H7 (cell line): ENCODE measurements at regions not wholly inside any gene's neighbourhood (a gene's known extent, or its start where the extent isn't known, plus 50 kb on each side); places are given as distances from the start of the nearest gene placed in this dataset.
A peak's percentile ranks its signal among the peaks of the same experiment; 100 is the strongest.

ENCODE experiments used
- DNase-seq: peaks from one replicate; pipeline ENCODE4 v3.0.0; 2012
- H3K27me3 ChIP-seq: 2 replicates; pipeline ENCODE4 v1.6.0; 2011; ENCODE audit warnings: mild to moderate bottlenecking, low read length; ENCODE audit not compliant: control insufficient read depth, insufficient read depth
- H3K36me3 ChIP-seq: replicated peaks from 2 replicates; pipeline ENCODE4 v1.5.1; 2011; ENCODE audit warnings: low read length; ENCODE audit not compliant: control insufficient read depth, insufficient read depth
- H3K4me3 ChIP-seq: 2 replicates; pipeline ENCODE4 v1.5.1; 2011; ENCODE audit warnings: low read depth, mild to moderate bottlenecking, control low read depth, low read length, moderate library complexity; ENCODE audit not compliant: insufficient read depth

- Histone ChIP-seq H3K27me3 (no peaks in the 10 kb centered on the region), H3K4me3 (no peak overlapping the region), H3K36me3 (no peaks in the 10 kb centered on the region)
- DNase-seq: no peak
Observed at GRCh38 chr11:80054582-80055165, 613.8 kb upstream of the TENM4 start.

GRCh38 chr11:80048513-80048912 is 607.7 kb upstream of the TENM4 start:
- no peak for DNase-seq
- H3K36me3 ChIP-seq: no peaks in the 10 kb centered on the region
- no peaks in the 10 kb centered on the region for H3K27me3 ChIP-seq
- H3K4me3 ChIP-seq: no peak overlapping the region

- H3K36me3 ChIP-seq: no peaks in the 10 kb centered on the region
- no peaks in the 10 kb centered on the region for H3K27me3 ChIP-seq
- no peak for DNase-seq
- no peak overlapping the region for H3K4me3 ChIP-seq
Observed at GRCh38 chr11:80041136-80042000, 600.5 kb upstream of the TENM4 start.

- H3K27me3 ChIP-seq: no peaks in the 10 kb centered on the region
- H3K4me3 ChIP-seq: no peak overlapping the region
- no peaks in the 10 kb centered on the region for H3K36me3 ChIP-seq
- DNase-seq: no peak
Observed at GRCh38 chr11:80034801-80035200, 594.0 kb upstream of the TENM4 start.

- DNase-seq: no peak
- H3K36me3 ChIP-seq: no peaks in the 10 kb centered on the region
- H3K27me3 ChIP-seq: no peaks in the 10 kb centered on the region
- no peak overlapping the region for H3K4me3 ChIP-seq
Observed at GRCh38 chr11:80031014-80031600, 590.3 kb upstream of the TENM4 start.

- H3K27me3 ChIP-seq: no peaks in the 10 kb centered on the region
- no peak overlapping the region for H3K4me3 ChIP-seq
- H3K36me3 ChIP-seq: no peaks in the 10 kb centered on the region
- DNase-seq: peak; percentile 0
Observed at GRCh38 chr11:80028998-80029397, 588.2 kb upstream of the TENM4 start.

GRCh38 chr11:80024119-80024518 is 583.3 kb upstream of the TENM4 start:
- no peaks in the 10 kb centered on the region for H3K36me3 ChIP-seq
- no peak overlapping the region for H3K4me3 ChIP-seq
- no peaks in the 10 kb centered on the region for H3K27me3 ChIP-seq
- DNase-seq: no peak

- H3K27me3 ChIP-seq: no peaks in the 10 kb centered on the region
- DNase-seq: no peak
Observed at GRCh38 chr11:80023386-80023785, 582.6 kb upstream of the TENM4 start.

GRCh38 chr11:80010536-80010935 is 569.7 kb upstream of the TENM4 start:
- DNase-seq: no peak
- Histone ChIP-seq H3K27me3 (no peaks in the 10 kb centered on the region), H3K36me3 (no peaks in the 10 kb centered on the region), H3K4me3 (no peak overlapping the region)

More at GRCh38 chr11:80023386-80023785, 582.6 kb upstream of the TENM4 start:
- no peaks in the 10 kb centered on the region for H3K36me3 ChIP-seq
- H3K4me3 ChIP-seq: no peak overlapping the region

- no peak overlapping the region for H3K4me3 ChIP-seq
- no peak for DNase-seq
- no peaks in the 10 kb centered on the region for H3K36me3 ChIP-seq
- H3K27me3 ChIP-seq: no peaks in the 10 kb centered on the region
Observed at GRCh38 chr11:80009081-80009480, 568.3 kb upstream of the TENM4 start.

GRCh38 chr11:80007616-80008015 is 566.8 kb upstream of the TENM4 start:
- Histone ChIP-seq H3K4me3 (no peak overlapping the region), H3K27me3 (no peaks in the 10 kb centered on the region), H3K36me3 (no peaks in the 10 kb centered on the region)
- no peak for DNase-seq

GRCh38 chr11:79990141-79990540 is 549.3 kb upstream of the TENM4 start:
- H3K27me3 ChIP-seq: no peaks in the 10 kb centered on the region
- no peak for DNase-seq
- H3K4me3 ChIP-seq: no peak overlapping the region
- H3K36me3 ChIP-seq: no peaks in the 10 kb centered on the region

GRCh38 chr11:79982185-79982584 is 541.4 kb upstream of the TENM4 start:
- no peaks in the 10 kb centered on the region for H3K36me3 ChIP-seq
- no peak for DNase-seq
- no peak overlapping the region for H3K4me3 ChIP-seq
- no peaks in the 10 kb centered on the region for H3K27me3 ChIP-seq

GRCh38 chr11:79980916-79981315 is 540.1 kb upstream of the TENM4 start:
- no peak overlapping the region for H3K4me3 ChIP-seq
- no peaks in the 10 kb centered on the region for H3K36me3 ChIP-seq
- H3K27me3 ChIP-seq: no peaks in the 10 kb centered on the region
- DNase-seq: no peak
